ENCODE measurements at regions not wholly inside any gene's neighbourhood (a gene's known extent, or its start where the extent isn't known, plus 50 kb on each side); places are given as distances from the start of the nearest gene placed in this dataset.

- Histone ChIP-seq H3K9me3 (ENCODE audit: control insufficient read depth in 3 of 3, low read length in 3 of 3) (no peaks in the 10 kb centered on the region), H3K4me3 (ENCODE audit: low read length in 3 of 3) (no peak overlapping the region), H3K9ac (ENCODE audit: low read depth in 1 of 3, low read length in 3 of 3) (no peak overlapping the region), H3K36me3 (ENCODE audit: control insufficient read depth in 3 of 3, insufficient read depth in 3 of 3, low read length in 3 of 3) (no peaks in the 10 kb centered on the region), H3K27me3 (ENCODE audit: control insufficient read depth in 3 of 3, insufficient read depth in 3 of 3, low read length in 3 of 3) (no peaks in the 10 kb centered on the region), H3K4me1 (ENCODE audit: control insufficient read depth in 3 of 3, insufficient read depth in 3 of 3, low read length in 3 of 3) (peaks cover 0 to 3% (median 0%) of the 10 kb centered on the region in 3 donors), H3K27ac (ENCODE audit: low read depth, low read length) (no peak overlapping the region)
Observed at GRCh38 chr10:128874331-128874730, 592.7 kb upstream of the MGMT start.

- no peak overlapping the region for H3K4me3 ChIP-seq (ENCODE audit: low read length in 3 of 3)
- H3K36me3 ChIP-seq (ENCODE audit: control insufficient read depth in 3 of 3, insufficient read depth in 3 of 3, low read length in 3 of 3) = no peaks in the 10 kb centered on the region
Observed at GRCh38 chr10:128875030-128875744, 591.9 kb upstream of the MGMT start.

DNA sequence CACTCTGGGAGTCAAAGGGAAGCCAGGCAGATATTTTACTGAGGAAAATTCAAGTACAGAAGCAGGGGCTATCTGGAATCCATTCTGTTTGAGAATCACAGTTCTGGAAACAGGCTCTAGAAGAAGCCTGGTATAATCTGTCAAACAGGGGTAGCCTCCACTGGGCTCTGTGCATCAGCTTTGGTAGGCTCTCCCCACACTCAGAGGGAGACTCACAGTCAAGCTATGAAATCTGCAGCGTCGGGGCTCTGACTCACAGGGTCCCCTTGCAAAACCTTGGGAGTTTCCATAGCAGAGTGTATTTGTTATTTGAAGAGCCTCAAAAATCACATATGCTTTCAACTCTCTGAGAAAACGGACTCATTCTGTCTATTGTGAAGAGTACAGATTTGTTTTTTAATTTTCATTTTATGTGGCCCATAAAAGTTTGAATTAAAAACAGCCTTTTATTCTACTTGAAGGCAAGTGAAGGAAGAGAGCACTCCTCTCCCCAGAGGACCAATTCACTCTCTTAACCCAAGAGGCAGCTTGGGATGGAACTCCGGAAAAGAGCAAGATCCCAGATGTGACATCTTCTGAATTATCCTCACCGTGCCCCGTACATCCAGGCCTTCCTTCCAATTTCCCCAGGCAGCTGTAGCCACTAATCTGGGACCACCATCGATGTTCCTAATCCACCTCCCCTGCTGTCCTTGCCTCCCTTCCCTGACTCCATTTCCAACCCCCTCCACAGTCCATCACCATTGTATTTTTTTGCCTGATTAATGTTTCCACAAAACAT lies 590.9 kb upstream of the MGMT start:
- H3K27ac ChIP-seq (ENCODE audit: low read depth, low read length) = peak overlapping the region; percentile 62
- H3K9ac ChIP-seq (ENCODE audit: low read depth in 1 of 3, low read length in 3 of 3) = no peak overlapping the region
- H3K4me1 ChIP-seq (ENCODE audit: control insufficient read depth in 3 of 3, insufficient read depth in 3 of 3, low read length in 3 of 3) = peaks cover 0 to 3% (median 0%) of the 10 kb centered on the region in 3 donors
- H3K9me3 ChIP-seq (ENCODE audit: control insufficient read depth in 3 of 3, low read length in 3 of 3) = no peaks in the 10 kb centered on the region
- H3K27me3 ChIP-seq (ENCODE audit: control insufficient read depth in 3 of 3, insufficient read depth in 3 of 3, low read length in 3 of 3) = no peaks in the 10 kb centered on the region
- H3K4me3 ChIP-seq (ENCODE audit: low read length in 3 of 3) = no peak overlapping the region
- no peaks in the 10 kb centered on the region for H3K36me3 ChIP-seq (ENCODE audit: control insufficient read depth in 3 of 3, insufficient read depth in 3 of 3, low read length in 3 of 3)

More at GRCh38 chr10:128875030-128875744, 591.9 kb upstream of the MGMT start:
- no peaks in the 10 kb centered on the region for H3K27me3 ChIP-seq (ENCODE audit: control insufficient read depth in 3 of 3, insufficient read depth in 3 of 3, low read length in 3 of 3)
- H3K4me1 ChIP-seq (ENCODE audit: control insufficient read depth in 3 of 3, insufficient read depth in 3 of 3, low read length in 3 of 3) = peaks cover 0 to 3% (median 0%) of the 10 kb centered on the region in 3 donors
- H3K9ac ChIP-seq (ENCODE audit: low read depth in 1 of 3, low read length in 3 of 3) = no peak overlapping the region
- H3K27ac ChIP-seq (ENCODE audit: low read depth, low read length) = peak overlapping the region; percentile 62
- H3K9me3 ChIP-seq (ENCODE audit: control insufficient read depth in 3 of 3, low read length in 3 of 3) = no peaks in the 10 kb centered on the region

GRCh38 chr10:128877141-128877540 lies 589.9 kb upstream of the MGMT start:
- Histone ChIP-seq H3K27me3 (ENCODE audit: control insufficient read depth in 3 of 3, insufficient read depth in 3 of 3, low read length in 3 of 3) (peaks cover 0 to 5% (median 2%) of the 10 kb centered on the region in 3 donors), H3K36me3 (ENCODE audit: control insufficient read depth in 3 of 3, insufficient read depth in 3 of 3, low read length in 3 of 3) (no peaks in the 10 kb centered on the region), H3K4me3 (ENCODE audit: low read length in 3 of 3) (no peak overlapping the region), H3K9me3 (ENCODE audit: control insufficient read depth in 3 of 3, low read length in 3 of 3) (no peaks in the 10 kb centered on the region), H3K27ac (ENCODE audit: low read depth, low read length) (no peak overlapping the region), H3K9ac (ENCODE audit: low read depth in 1 of 3, low read length in 3 of 3) (no peak overlapping the region), H3K4me1 (ENCODE audit: control insufficient read depth in 3 of 3, insufficient read depth in 3 of 3, low read length in 3 of 3) (peaks cover 0 to 3% (median 0%) of the 10 kb centered on the region in 3 donors)

GRCh38 chr10:128877936-128878335 lies 589.1 kb upstream of the MGMT start:
- Histone ChIP-seq H3K9ac (ENCODE audit: low read depth in 1 of 3, low read length in 3 of 3) (no peak overlapping the region), H3K36me3 (ENCODE audit: control insufficient read depth in 3 of 3, insufficient read depth in 3 of 3, low read length in 3 of 3) (no peaks in the 10 kb centered on the region), H3K4me1 (ENCODE audit: control insufficient read depth in 3 of 3, insufficient read depth in 3 of 3, low read length in 3 of 3) (peaks cover 0 to 3% (median 0%) of the 10 kb centered on the region in 3 donors), H3K27ac (ENCODE audit: low read depth, low read length) (no peak overlapping the region), H3K4me3 (ENCODE audit: low read length in 3 of 3) (no peak overlapping the region), H3K27me3 (ENCODE audit: control insufficient read depth in 3 of 3, insufficient read depth in 3 of 3, low read length in 3 of 3) (peaks cover 0 to 5% (median 2%) of the 10 kb centered on the region in 3 donors), H3K9me3 (ENCODE audit: control insufficient read depth in 3 of 3, low read length in 3 of 3) (no peaks in the 10 kb centered on the region)

GRCh38 chr10:128879030-128879429 lies 588.0 kb upstream of the MGMT start:
- H3K27me3 ChIP-seq (ENCODE audit: control insufficient read depth in 3 of 3, insufficient read depth in 3 of 3, low read length in 3 of 3) = peaks cover 0 to 7% (median 5%) of the 10 kb centered on the region in 3 donors
- H3K4me1 ChIP-seq (ENCODE audit: control insufficient read depth in 3 of 3, insufficient read depth in 3 of 3, low read length in 3 of 3) = peaks cover 0 to 3% (median 0%) of the 10 kb centered on the region in 3 donors
- no peak overlapping the region for H3K4me3 ChIP-seq (ENCODE audit: low read length in 3 of 3)
- no peak overlapping the region for H3K9ac ChIP-seq (ENCODE audit: low read depth in 1 of 3, low read length in 3 of 3)
- H3K9me3 ChIP-seq (ENCODE audit: control insufficient read depth in 3 of 3, low read length in 3 of 3) = no peaks in the 10 kb centered on the region
- no peaks in the 10 kb centered on the region for H3K36me3 ChIP-seq (ENCODE audit: control insufficient read depth in 3 of 3, insufficient read depth in 3 of 3, low read length in 3 of 3)
- no peak overlapping the region for H3K27ac ChIP-seq (ENCODE audit: low read depth, low read length)

DNA sequence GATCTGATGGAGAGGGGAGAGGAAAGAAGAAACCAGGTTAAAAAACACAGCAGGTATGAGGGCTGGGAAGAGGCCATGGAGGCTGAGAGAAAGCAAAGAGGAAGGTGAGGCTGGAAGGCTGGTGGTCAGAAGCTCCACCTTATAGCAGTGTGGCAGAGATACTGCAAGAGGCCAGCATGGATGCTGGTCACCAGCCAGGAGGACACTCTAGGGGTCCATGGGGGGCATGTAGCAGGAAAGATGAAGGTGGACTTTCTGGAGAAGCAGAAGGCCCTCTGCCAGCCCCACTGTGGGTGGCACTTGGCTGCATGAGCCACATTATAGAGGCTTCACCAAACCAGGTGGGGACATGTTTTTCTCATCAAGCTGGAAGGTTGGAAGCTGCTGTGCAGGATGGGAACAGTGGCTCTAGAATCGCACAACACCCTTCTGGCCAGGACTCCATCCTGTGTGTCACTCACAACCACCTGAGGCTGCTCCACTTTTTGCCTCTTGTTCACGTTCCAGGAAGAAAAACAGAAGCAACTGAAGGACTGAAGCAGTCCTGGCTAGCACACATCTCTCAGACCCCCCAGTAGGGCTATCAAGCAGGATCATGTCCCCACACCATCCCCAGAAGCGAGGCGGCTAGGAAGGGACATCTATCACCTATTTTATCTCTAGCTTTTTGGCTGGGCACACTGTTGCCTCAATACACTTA lies 587.5 kb upstream of the MGMT start:
- H3K4me1 ChIP-seq (ENCODE audit: control insufficient read depth in 3 of 3, insufficient read depth in 3 of 3, low read length in 3 of 3) = peaks cover 0 to 3% (median 0%) of the 10 kb centered on the region in 3 donors
- no peaks in the 10 kb centered on the region for H3K9me3 ChIP-seq (ENCODE audit: control insufficient read depth in 3 of 3, low read length in 3 of 3)
- H3K36me3 ChIP-seq (ENCODE audit: control insufficient read depth in 3 of 3, insufficient read depth in 3 of 3, low read length in 3 of 3) = no peaks in the 10 kb centered on the region
- no peak overlapping the region for H3K4me3 ChIP-seq (ENCODE audit: low read length in 3 of 3)
- peaks cover 0 to 7% (median 5%) of the 10 kb centered on the region in 3 donors for H3K27me3 ChIP-seq (ENCODE audit: control insufficient read depth in 3 of 3, insufficient read depth in 3 of 3, low read length in 3 of 3)
- no peak overlapping the region for H3K27ac ChIP-seq (ENCODE audit: low read depth, low read length)
- no peak overlapping the region for H3K9ac ChIP-seq (ENCODE audit: low read depth in 1 of 3, low read length in 3 of 3)

DNA sequence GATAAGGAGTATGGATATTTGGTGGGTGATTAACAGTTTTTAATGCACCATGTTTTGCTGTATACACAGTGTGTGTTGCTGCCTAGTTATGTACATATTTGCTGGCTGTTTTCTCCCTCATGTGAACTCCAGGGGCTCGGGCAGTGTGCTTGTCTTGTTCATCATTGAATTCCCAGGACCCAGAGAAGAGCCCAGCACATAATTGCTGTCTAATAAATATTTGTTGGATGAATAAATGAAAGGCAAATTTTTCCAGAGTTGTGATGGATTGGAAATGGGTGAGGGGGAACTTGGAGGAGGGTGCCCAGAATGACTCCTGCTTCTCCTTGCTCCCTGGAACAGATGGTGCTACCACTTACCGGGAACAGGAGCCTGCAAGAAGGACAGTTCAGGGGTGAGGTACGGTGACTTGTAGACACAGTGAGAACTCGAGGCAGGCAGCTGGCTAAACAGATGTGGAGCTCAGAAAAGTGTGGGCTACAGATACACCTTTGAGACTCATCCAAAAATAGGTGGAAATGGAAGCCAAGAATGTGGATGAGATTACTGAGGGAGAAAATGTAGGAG lies 586.8 kb upstream of the MGMT start:
- H3K27me3 ChIP-seq (ENCODE audit: control insufficient read depth in 3 of 3, insufficient read depth in 3 of 3, low read length in 3 of 3) = peaks cover 0 to 7% (median 5%) of the 10 kb centered on the region in 3 donors
- H3K4me1 ChIP-seq (ENCODE audit: control insufficient read depth in 3 of 3, insufficient read depth in 3 of 3, low read length in 3 of 3) = peaks cover 0 to 3% (median 0%) of the 10 kb centered on the region in 3 donors
- H3K36me3 ChIP-seq (ENCODE audit: control insufficient read depth in 3 of 3, insufficient read depth in 3 of 3, low read length in 3 of 3) = no peaks in the 10 kb centered on the region
- no peak overlapping the region for H3K4me3 ChIP-seq (ENCODE audit: low read length in 3 of 3)
- H3K9ac ChIP-seq (ENCODE audit: low read depth in 1 of 3, low read length in 3 of 3) = no peak overlapping the region
- no peak overlapping the region for H3K27ac ChIP-seq (ENCODE audit: low read depth, low read length)
- peaks cover 0 to under 1% (median 0%) of the 10 kb centered on the region in 3 donors for H3K9me3 ChIP-seq (ENCODE audit: control insufficient read depth in 3 of 3, low read length in 3 of 3)

DNA sequence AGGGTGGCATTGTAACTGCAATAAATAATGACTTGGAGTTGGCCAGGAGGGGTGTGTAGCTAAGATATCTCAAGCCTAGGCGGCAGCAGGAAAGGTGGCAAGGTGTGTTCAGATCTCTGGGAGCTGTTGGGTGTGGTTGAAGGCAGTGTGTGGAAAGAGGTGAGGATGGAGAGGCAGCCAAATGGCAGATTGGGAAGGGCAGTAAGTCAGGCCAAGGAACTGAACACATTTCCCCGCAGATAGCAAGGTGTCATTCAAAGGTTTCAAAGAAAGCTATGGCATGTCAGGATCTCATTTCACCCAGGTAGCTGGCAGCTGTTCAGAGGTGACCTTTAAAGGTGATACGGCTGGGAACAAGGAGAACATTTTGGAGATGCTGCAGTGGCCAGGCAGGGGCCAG lies 586.0 kb upstream of the MGMT start:
- Histone ChIP-seq H3K36me3 (ENCODE audit: control insufficient read depth in 3 of 3, insufficient read depth in 3 of 3, low read length in 3 of 3) (no peaks in the 10 kb centered on the region), H3K4me3 (ENCODE audit: low read length in 3 of 3) (no peak overlapping the region), H3K27ac (ENCODE audit: low read depth, low read length) (no peak overlapping the region), H3K9me3 (ENCODE audit: control insufficient read depth in 3 of 3, low read length in 3 of 3) (peaks cover 0 to 2% (median 0%) of the 10 kb centered on the region in 3 donors), H3K4me1 (ENCODE audit: control insufficient read depth in 3 of 3, insufficient read depth in 3 of 3, low read length in 3 of 3) (no peaks in the 10 kb centered on the region), H3K9ac (ENCODE audit: low read depth in 1 of 3, low read length in 3 of 3) (no peak overlapping the region), H3K27me3 (ENCODE audit: control insufficient read depth in 3 of 3, insufficient read depth in 3 of 3, low read length in 3 of 3) (peaks cover 0 to 7% (median 5%) of the 10 kb centered on the region in 3 donors)

Data from skeletal muscle tissue (tissue), 3 donors.